ENCODE measurements at regions not wholly inside any gene's neighbourhood (a gene's known extent, or its start where the extent isn't known, plus 50 kb on each side); places are given as distances from the start of the nearest gene placed in this dataset.
"Not testable (repeated sequence)": the region's sequence is repeated elsewhere in the genome, so short reads cannot be mapped to it uniquely, and the experiment has no call there.

GRCh38 chr6:81031416-81031815 is 721.1 kb downstream of the TENT5A start:
- H3K27ac ChIP-seq: no peak overlapping the region
- TF ChIP-seq ZFX (IDR thresholded peaks at IDR 0.05): no peak
- TF ChIP-seq CTCF (conservative IDR thresholded peaks at IDR 0.05): no peak

- no peak for TF ChIP-seq ZFX (IDR thresholded peaks at IDR 0.05)
- no peak for TF ChIP-seq CTCF (conservative IDR thresholded peaks at IDR 0.05)
- H3K27ac ChIP-seq: no peak overlapping the region
These were observed 726.4 kb downstream of the TENT5A start for GRCh38 chr6:81026041-81026553.

GRCh38 chr6:81023709-81024108 is 728.8 kb downstream of the TENT5A start:
- no peak overlapping the region for H3K27ac ChIP-seq
- no peak for TF ChIP-seq CTCF (conservative IDR thresholded peaks at IDR 0.05)
- no peak for TF ChIP-seq ZFX (IDR thresholded peaks at IDR 0.05)

GRCh38 chr6:81023007-81023582 is 729.4 kb downstream of the TENT5A start:
- no peak for TF ChIP-seq CTCF (conservative IDR thresholded peaks at IDR 0.05)
- TF ChIP-seq ZFX (IDR thresholded peaks at IDR 0.05): no peak
- H3K27ac ChIP-seq: no peak overlapping the region

GRCh38 chr6:81017586-81017985 is 734.9 kb downstream of the TENT5A start:
- H3K27ac ChIP-seq: not testable (repeated sequence)

GRCh38 chr6:81003894-81004293 is 748.6 kb downstream of the TENT5A start:
- no peak overlapping the region for H3K27ac ChIP-seq
- no peak for TF ChIP-seq CTCF (conservative IDR thresholded peaks at IDR 0.05)
- TF ChIP-seq ZFX (IDR thresholded peaks at IDR 0.05): no peak

- no peak for TF ChIP-seq CTCF (conservative IDR thresholded peaks at IDR 0.05)
- no peak overlapping the region for H3K27ac ChIP-seq
These were observed 749.3 kb downstream of the TENT5A start for GRCh38 chr6:81003156-81003555.

GRCh38 chr6:81002126-81002525 is 750.4 kb downstream of the TENT5A start:
- no peak for TF ChIP-seq ZFX (IDR thresholded peaks at IDR 0.05)
- no peak for TF ChIP-seq CTCF (conservative IDR thresholded peaks at IDR 0.05)
- H3K27ac ChIP-seq: no peak overlapping the region
